ENCODE measurements at regions not wholly inside any gene's neighbourhood (a gene's known extent, or its start where the extent isn't known, plus 50 kb on each side); places are given as distances from the start of the nearest gene placed in this dataset.
"Not testable (repeated sequence)": the region's sequence is repeated elsewhere in the genome, so short reads cannot be mapped to it uniquely, and the experiment has no call there.

GRCh38 chr10:47711428-47711827, 52.0 kb downstream of the SYT15B start:
- DNase-seq, result not testable (repeated sequence)

- not testable (repeated sequence) for DNase-seq
Observed at GRCh38 chr10:47710443-47710842, 52.9 kb downstream of the SYT15B start.

- not testable (repeated sequence) for DNase-seq
Observed at GRCh38 chr10:47705698-47706414, 57.5 kb downstream of the SYT15B start.

GRCh38 chr10:47701285-47701684, 62.1 kb downstream of the SYT15B start:
- not testable (repeated sequence) for DNase-seq

- DNase-seq, result peak; percentile 43
Observed at GRCh38 chr10:47699854-47700253, 63.5 kb downstream of the SYT15B start.

- DNase-seq, result not testable (repeated sequence)
Observed at GRCh38 chr10:47696170-47696569, 67.2 kb downstream of the SYT15B start.

- DNase-seq, result not testable (repeated sequence)
Observed at GRCh38 chr10:47695149-47695548, 68.2 kb downstream of the SYT15B start.

- not testable (repeated sequence) for DNase-seq
Observed at GRCh38 chr10:47690304-47690703, 73.1 kb downstream of the SYT15B start.

GRCh38 chr10:47683826-47684475, 79.4 kb downstream of the SYT15B start:
- not testable (repeated sequence) for DNase-seq

GRCh38 chr10:47681638-47681990, 81.8 kb downstream of the SYT15B start:
- DNase-seq, result not testable (repeated sequence)

- not testable (repeated sequence) for DNase-seq
Observed at GRCh38 chr10:47680848-47681637, 82.3 kb downstream of the SYT15B start.

GRCh38 chr10:47676102-47676501, 87.3 kb downstream of the SYT15B start:
- not testable (repeated sequence) for DNase-seq

- not testable (repeated sequence) for DNase-seq
Observed at GRCh38 chr10:47675577-47675976, 87.8 kb downstream of the SYT15B start.

- DNase-seq, result not testable (repeated sequence)
Observed at GRCh38 chr10:47673128-47673527, 90.3 kb downstream of the SYT15B start.

- DNase-seq, result not testable (repeated sequence)
Observed at GRCh38 chr10:47670857-47671256, 92.5 kb downstream of the SYT15B start.

GRCh38 chr10:47661955-47662577, 101.3 kb downstream of the SYT15B start:
- DNase-seq, result not testable (repeated sequence)

- DNase-seq, result not testable (repeated sequence)
Observed at GRCh38 chr10:47656732-47657131, 106.7 kb downstream of the SYT15B start.

- DNase-seq, result not testable (repeated sequence)
Observed at GRCh38 chr10:47654161-47654560, 109.2 kb downstream of the SYT15B start.

- not testable (repeated sequence) for DNase-seq
Observed at GRCh38 chr10:47648594-47648993, 114.8 kb downstream of the SYT15B start.

GRCh38 chr10:47647523-47648101, 115.8 kb downstream of the SYT15B start:
- not testable (repeated sequence) for DNase-seq

- peak; percentile 45 for DNase-seq
Observed at GRCh38 chr10:47646686-47647273, 116.6 kb downstream of the SYT15B start.

GRCh38 chr10:47626975-47627374, 103.5 kb upstream of the AGAP9 start:
- DNase-seq, result not testable (repeated sequence)
